WTC11 (cell line): ENCODE measurements at regions not wholly inside any gene's neighbourhood (a gene's known extent, or its start where the extent isn't known, plus 50 kb on each side); places are given as distances from the start of the nearest gene placed in this dataset.

Source experiments
- ATAC-seq: fragments of 200-7000 bp; cut with Tn5 transposase; 2 replicates; pipeline ENCODE4 v1.10.0; 2021; ENCODE audit warnings: mild to moderate bottlenecking, moderate library complexity
- CTCF ChIA-PET: fragments of 300-600 bp; sonication (Branson Sonifier 250); formaldehyde crosslinking; loops from one replicate; lab custom pipeline; 2021; ENCODE audit warnings: antibody characterized with exemption; lab: Charles Lee
- POLR2A ChIA-PET: fragments of 350-600 bp; sonication (Branson Sonifier 250); formaldehyde crosslinking; loops from one replicate; lab custom pipeline; 2021; ENCODE audit warnings: antibody characterized with exemption; lab: Charles Lee
- DNase-seq: peaks from one replicate; pipeline ENCODE4 v3.0.0; 2021; ENCODE audit warnings: low spot score
- H3K27ac Mint-ChIP-seq: 2 replicates; pipeline ENCODE4 v1.8.0; 2021; ENCODE audit warnings: mixed read lengths
- H3K27me3 Mint-ChIP-seq: 2 replicates; pipeline ENCODE4 v1.8.0; 2021; ENCODE audit warnings: low read depth, mild to moderate bottlenecking, moderate library complexity, mixed read lengths
- H3K36me3 Mint-ChIP-seq: 2 replicates; pipeline ENCODE4 v1.8.0; 2021; ENCODE audit warnings: mixed read lengths
- H3K4me1 Mint-ChIP-seq: 2 replicates; pipeline ENCODE4 v1.8.0; 2022; ENCODE audit warnings: mixed read lengths
- H3K4me3 Mint-ChIP-seq: 2 replicates; pipeline ENCODE4 v1.8.0; 2021; ENCODE audit warnings: mild to moderate bottlenecking, moderate library complexity, mixed read lengths
- H3K9me3 Mint-ChIP-seq: 2 replicates; pipeline ENCODE4 v1.8.0; 2021; ENCODE audit warnings: mixed read lengths
- ESRRA ChIP-seq: sonication (generic); formaldehyde crosslinking; IDR thresholded peaks from 2 replicates; pipeline ENCODE4 v1.8.1; 2022; ENCODE audit warnings: mild to moderate bottlenecking, missing genetic modification reagents, borderline replicate concordance
- FOXJ3 ChIP-seq: sonication (generic); formaldehyde crosslinking; IDR thresholded peaks from 2 replicates; pipeline ENCODE4 v1.9.0; 2021; ENCODE audit warnings: missing genetic modification reagents, mild to moderate bottlenecking, borderline replicate concordance
- JAZF1 ChIP-seq: fragments of 250-450 bp; sonication (Bioruptor Pico); IDR thresholded peaks from 2 replicates; pipeline ENCODE4 v1.9.0; 2021; ENCODE audit warnings: moderate library complexity, mild to moderate bottlenecking, inconsistent platforms
- JUN ChIP-seq: sonication (generic); formaldehyde crosslinking; IDR thresholded peaks from 2 replicates; pipeline ENCODE4 v1.8.0; 2023; ENCODE audit warnings: mild to moderate bottlenecking, missing genetic modification reagents
- KAT7 ChIP-seq: sonication (generic); formaldehyde crosslinking; IDR thresholded peaks from 2 replicates; pipeline ENCODE4 v1.8.1; 2023; ENCODE audit warnings: missing genetic modification reagents, mild to moderate bottlenecking, borderline replicate concordance
- NFE2L1 ChIP-seq: sonication (generic); formaldehyde crosslinking; IDR thresholded peaks from 2 replicates; pipeline ENCODE4 v1.8.1; 2023; ENCODE audit warnings: missing genetic modification reagents
- PRRX2 ChIP-seq: fragments of 250-450 bp; sonication (Bioruptor Pico); IDR thresholded peaks from 2 replicates; pipeline ENCODE4 v1.8.0; 2021; ENCODE audit warnings: mild to moderate bottlenecking
- TCF7 ChIP-seq: sonication (generic); formaldehyde crosslinking; IDR thresholded peaks from 2 replicates; pipeline ENCODE4 v1.8.0; 2022; ENCODE audit warnings: mild to moderate bottlenecking, low read depth, missing genetic modification reagents, moderate library complexity
- TP53 ChIP-seq: sonication (generic); formaldehyde crosslinking; IDR thresholded peaks from 2 replicates; pipeline ENCODE4 v1.8.1; 2023; ENCODE audit warnings: mild to moderate bottlenecking, missing genetic modification reagents
- ZNF121 ChIP-seq: sonication (generic); formaldehyde crosslinking; IDR thresholded peaks from 2 replicates; pipeline ENCODE4 v1.8.0; 2023; ENCODE audit warnings: missing genetic modification reagents
- ZNF232 ChIP-seq: sonication (generic); formaldehyde crosslinking; IDR thresholded peaks from 2 replicates; pipeline ENCODE4 v1.8.0; 2022; ENCODE audit warnings: mild to moderate bottlenecking, missing genetic modification reagents
- ZNF263 ChIP-seq: sonication (generic); formaldehyde crosslinking; IDR thresholded peaks from 2 replicates; pipeline ENCODE4 v1.8.1; 2022; ENCODE audit warnings: low read depth, mild to moderate bottlenecking, moderate library complexity, missing genetic modification reagents
- TF ChIP-seq, protein P1 (sequence below): fragments of 250-450 bp; sonication (Bioruptor Pico); IDR thresholded peaks from 2 replicates; pipeline ENCODE4 v1.9.0; 2021; ENCODE audit warnings: mild to moderate bottlenecking
- TF ChIP-seq, protein P2 (sequence below): sonication (generic); formaldehyde crosslinking; IDR thresholded peaks from 2 replicates; pipeline ENCODE4 v1.8.1; 2023; ENCODE audit warnings: mild to moderate bottlenecking, missing genetic modification reagents, moderate library complexity
- TF ChIP-seq, protein P3 (sequence below): sonication (generic); formaldehyde crosslinking; IDR thresholded peaks from 2 replicates; pipeline ENCODE4 v1.8.1; 2023; ENCODE audit warnings: mild to moderate bottlenecking, missing genetic modification reagents, borderline replicate concordance
- TF ChIP-seq, protein P4 (sequence below): fragments of 200-600 bp; IDR thresholded peaks from 2 replicates; pipeline ENCODE4 v1.8.0; 2022; ENCODE audit warnings: antibody characterized with exemption
- TF ChIP-seq, protein P5 (sequence below): sonication (generic); formaldehyde crosslinking; IDR thresholded peaks from 2 replicates; pipeline ENCODE4 v1.8.0; 2023; ENCODE audit warnings: mild to moderate bottlenecking, missing genetic modification reagents
- TF ChIP-seq, protein P6 (sequence below): sonication (generic); formaldehyde crosslinking; IDR thresholded peaks from 2 replicates; pipeline ENCODE4 v1.8.1; 2023; ENCODE audit warnings: mild to moderate bottlenecking, missing genetic modification reagents, moderate library complexity

DNA sequence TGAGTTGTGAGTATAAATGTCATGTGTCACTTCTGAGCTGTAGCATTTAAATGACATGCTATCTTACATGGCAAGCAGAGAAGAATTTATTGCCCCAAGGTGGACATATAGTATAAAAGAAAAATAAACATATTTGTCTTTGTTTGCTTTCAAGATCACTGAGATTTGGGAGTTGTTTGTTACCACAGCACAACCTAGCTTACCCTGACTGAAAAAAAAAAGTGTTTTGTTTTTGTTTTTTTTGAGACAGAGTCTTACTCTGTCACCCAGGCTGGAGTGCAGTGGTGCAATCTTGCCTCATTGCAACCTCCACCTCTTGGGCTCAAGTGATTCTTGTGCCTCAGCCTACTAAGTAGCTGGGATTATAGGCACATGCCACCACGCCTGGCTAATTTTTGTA is 596.5 kb downstream of the MED13L start (continued):
- TF ChIP-seq, protein P1, sequence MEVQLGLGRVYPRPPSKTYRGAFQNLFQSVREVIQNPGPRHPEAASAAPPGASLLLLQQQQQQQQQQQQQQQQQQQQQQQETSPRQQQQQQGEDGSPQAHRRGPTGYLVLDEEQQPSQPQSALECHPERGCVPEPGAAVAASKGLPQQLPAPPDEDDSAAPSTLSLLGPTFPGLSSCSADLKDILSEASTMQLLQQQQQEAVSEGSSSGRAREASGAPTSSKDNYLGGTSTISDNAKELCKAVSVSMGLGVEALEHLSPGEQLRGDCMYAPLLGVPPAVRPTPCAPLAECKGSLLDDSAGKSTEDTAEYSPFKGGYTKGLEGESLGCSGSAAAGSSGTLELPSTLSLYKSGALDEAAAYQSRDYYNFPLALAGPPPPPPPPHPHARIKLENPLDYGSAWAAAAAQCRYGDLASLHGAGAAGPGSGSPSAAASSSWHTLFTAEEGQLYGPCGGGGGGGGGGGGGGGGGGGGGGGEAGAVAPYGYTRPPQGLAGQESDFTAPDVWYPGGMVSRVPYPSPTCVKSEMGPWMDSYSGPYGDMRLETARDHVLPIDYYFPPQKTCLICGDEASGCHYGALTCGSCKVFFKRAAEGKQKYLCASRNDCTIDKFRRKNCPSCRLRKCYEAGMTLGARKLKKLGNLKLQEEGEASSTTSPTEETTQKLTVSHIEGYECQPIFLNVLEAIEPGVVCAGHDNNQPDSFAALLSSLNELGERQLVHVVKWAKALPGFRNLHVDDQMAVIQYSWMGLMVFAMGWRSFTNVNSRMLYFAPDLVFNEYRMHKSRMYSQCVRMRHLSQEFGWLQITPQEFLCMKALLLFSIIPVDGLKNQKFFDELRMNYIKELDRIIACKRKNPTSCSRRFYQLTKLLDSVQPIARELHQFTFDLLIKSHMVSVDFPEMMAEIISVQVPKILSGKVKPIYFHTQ (CRISPR knock-in tag): no peak
- no peak for TF ChIP-seq PRRX2
- TF ChIP-seq NFE2L1 (CRISPR knock-in tag): no peak
- TF ChIP-seq, protein P2, sequence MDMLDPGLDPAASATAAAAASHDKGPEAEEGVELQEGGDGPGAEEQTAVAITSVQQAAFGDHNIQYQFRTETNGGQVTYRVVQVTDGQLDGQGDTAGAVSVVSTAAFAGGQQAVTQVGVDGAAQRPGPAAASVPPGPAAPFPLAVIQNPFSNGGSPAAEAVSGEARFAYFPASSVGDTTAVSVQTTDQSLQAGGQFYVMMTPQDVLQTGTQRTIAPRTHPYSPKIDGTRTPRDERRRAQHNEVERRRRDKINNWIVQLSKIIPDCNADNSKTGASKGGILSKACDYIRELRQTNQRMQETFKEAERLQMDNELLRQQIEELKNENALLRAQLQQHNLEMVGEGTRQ (CRISPR knock-in tag): no peak
- TF ChIP-seq, protein P3, sequence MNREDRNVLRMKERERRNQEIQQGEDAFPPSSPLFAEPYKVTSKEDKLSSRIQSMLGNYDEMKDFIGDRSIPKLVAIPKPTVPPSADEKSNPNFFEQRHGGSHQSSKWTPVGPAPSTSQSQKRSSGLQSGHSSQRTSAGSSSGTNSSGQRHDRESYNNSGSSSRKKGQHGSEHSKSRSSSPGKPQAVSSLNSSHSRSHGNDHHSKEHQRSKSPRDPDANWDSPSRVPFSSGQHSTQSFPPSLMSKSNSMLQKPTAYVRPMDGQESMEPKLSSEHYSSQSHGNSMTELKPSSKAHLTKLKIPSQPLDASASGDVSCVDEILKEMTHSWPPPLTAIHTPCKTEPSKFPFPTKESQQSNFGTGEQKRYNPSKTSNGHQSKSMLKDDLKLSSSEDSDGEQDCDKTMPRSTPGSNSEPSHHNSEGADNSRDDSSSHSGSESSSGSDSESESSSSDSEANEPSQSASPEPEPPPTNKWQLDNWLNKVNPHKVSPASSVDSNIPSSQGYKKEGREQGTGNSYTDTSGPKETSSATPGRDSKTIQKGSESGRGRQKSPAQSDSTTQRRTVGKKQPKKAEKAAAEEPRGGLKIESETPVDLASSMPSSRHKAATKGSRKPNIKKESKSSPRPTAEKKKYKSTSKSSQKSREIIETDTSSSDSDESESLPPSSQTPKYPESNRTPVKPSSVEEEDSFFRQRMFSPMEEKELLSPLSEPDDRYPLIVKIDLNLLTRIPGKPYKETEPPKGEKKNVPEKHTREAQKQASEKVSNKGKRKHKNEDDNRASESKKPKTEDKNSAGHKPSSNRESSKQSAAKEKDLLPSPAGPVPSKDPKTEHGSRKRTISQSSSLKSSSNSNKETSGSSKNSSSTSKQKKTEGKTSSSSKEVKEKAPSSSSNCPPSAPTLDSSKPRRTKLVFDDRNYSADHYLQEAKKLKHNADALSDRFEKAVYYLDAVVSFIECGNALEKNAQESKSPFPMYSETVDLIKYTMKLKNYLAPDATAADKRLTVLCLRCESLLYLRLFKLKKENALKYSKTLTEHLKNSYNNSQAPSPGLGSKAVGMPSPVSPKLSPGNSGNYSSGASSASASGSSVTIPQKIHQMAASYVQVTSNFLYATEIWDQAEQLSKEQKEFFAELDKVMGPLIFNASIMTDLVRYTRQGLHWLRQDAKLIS (CRISPR knock-in tag): no peak
- TF ChIP-seq ZNF263 (CRISPR knock-in tag): no peak
- no peak for TF ChIP-seq ZNF232 (CRISPR knock-in tag)
- no peak for TF ChIP-seq ZNF121 (CRISPR knock-in tag)
- TF ChIP-seq, protein P4, sequence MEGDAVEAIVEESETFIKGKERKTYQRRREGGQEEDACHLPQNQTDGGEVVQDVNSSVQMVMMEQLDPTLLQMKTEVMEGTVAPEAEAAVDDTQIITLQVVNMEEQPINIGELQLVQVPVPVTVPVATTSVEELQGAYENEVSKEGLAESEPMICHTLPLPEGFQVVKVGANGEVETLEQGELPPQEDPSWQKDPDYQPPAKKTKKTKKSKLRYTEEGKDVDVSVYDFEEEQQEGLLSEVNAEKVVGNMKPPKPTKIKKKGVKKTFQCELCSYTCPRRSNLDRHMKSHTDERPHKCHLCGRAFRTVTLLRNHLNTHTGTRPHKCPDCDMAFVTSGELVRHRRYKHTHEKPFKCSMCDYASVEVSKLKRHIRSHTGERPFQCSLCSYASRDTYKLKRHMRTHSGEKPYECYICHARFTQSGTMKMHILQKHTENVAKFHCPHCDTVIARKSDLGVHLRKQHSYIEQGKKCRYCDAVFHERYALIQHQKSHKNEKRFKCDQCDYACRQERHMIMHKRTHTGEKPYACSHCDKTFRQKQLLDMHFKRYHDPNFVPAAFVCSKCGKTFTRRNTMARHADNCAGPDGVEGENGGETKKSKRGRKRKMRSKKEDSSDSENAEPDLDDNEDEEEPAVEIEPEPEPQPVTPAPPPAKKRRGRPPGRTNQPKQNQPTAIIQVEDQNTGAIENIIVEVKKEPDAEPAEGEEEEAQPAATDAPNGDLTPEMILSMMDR: no peak
- TF ChIP-seq TCF7 (CRISPR knock-in tag): no peak
- TF ChIP-seq, protein P5, sequence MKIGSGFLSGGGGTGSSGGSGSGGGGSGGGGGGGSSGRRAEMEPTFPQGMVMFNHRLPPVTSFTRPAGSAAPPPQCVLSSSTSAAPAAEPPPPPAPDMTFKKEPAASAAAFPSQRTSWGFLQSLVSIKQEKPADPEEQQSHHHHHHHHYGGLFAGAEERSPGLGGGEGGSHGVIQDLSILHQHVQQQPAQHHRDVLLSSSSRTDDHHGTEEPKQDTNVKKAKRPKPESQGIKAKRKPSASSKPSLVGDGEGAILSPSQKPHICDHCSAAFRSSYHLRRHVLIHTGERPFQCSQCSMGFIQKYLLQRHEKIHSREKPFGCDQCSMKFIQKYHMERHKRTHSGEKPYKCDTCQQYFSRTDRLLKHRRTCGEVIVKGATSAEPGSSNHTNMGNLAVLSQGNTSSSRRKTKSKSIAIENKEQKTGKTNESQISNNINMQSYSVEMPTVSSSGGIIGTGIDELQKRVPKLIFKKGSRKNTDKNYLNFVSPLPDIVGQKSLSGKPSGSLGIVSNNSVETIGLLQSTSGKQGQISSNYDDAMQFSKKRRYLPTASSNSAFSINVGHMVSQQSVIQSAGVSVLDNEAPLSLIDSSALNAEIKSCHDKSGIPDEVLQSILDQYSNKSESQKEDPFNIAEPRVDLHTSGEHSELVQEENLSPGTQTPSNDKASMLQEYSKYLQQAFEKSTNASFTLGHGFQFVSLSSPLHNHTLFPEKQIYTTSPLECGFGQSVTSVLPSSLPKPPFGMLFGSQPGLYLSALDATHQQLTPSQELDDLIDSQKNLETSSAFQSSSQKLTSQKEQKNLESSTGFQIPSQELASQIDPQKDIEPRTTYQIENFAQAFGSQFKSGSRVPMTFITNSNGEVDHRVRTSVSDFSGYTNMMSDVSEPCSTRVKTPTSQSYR: no peak

DNA sequence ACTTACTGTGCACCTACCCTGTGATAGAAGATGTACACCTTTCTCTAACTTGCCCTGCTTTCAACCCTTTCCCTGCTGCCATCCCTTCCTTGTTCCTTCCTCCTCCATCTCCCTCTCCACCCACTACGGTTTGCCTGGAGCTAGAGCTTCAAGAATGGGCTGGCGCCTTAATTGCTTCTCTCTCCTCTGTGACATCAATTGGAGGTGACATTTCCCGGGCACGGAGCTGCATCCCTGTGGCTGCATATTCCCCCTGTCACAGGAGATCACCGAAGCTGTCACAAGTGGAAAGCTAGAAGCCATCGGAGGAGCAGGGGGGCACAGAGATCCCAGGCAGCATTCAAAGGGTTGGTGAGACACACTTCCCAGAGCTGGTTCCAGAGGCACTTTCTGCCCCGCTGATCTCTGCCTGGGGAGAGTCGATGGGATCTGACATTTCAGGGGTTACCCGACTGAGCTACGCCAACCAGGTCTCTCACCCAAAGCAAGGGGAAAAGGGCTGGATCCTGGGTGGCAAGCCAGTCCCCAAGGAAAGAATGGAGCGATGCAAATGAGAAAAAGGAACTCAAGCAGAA is 604.9 kb downstream of the MED13L start:
- POLR2A ChIA-PET: no interaction called here
- DNase-seq: no peak
- Mint-ChIP-seq H3K4me1 (peaks cover 8% of the 10 kb centered on the region), H3K9me3 (peaks cover 14% of the 10 kb centered on the region), H3K36me3 (no peaks in the 10 kb centered on the region), H3K27me3 (no peaks in the 10 kb centered on the region; the same call in 1 of the 2 replicates), H3K27ac (no peak overlapping the region), H3K4me3 (no peak overlapping the region)
- ATAC-seq: no peak
- CTCF ChIA-PET: no interaction called here
- TF ChIP-seq, protein P3 (CRISPR knock-in tag): no peak
- TF ChIP-seq JAZF1 (CRISPR knock-in tag): no peak
- no peak for TF ChIP-seq KAT7 (CRISPR knock-in tag)
- TF ChIP-seq, protein P6, sequence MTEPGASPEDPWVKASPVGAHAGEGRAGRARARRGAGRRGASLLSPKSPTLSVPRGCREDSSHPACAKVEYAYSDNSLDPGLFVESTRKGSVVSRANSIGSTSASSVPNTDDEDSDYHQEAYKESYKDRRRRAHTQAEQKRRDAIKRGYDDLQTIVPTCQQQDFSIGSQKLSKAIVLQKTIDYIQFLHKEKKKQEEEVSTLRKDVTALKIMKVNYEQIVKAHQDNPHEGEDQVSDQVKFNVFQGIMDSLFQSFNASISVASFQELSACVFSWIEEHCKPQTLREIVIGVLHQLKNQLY (CRISPR knock-in tag): no peak
- no peak for TF ChIP-seq JUN (CRISPR knock-in tag)
- TF ChIP-seq FOXJ3 (CRISPR knock-in tag): no peak
- TF ChIP-seq TP53 (CRISPR knock-in tag): no peak
- no peak for TF ChIP-seq ESRRA
